ENCODE measurements at regions not wholly inside any gene's neighbourhood (a gene's known extent, or its start where the extent isn't known, plus 50 kb on each side); places are given as distances from the start of the nearest gene placed in this dataset.

GRCh38 chr6:48826901-48827701 is 636.0 kb downstream of the MMUT start:
- TF ChIP-seq EZH2phosphoT487 (IDR thresholded peaks at IDR 0.05; ENCODE audit: insufficient read depth, low read depth) (no peak), EZH2 (IDR thresholded peaks at IDR 0.05; ENCODE audit: insufficient read depth, poor library complexity, severe bottlenecking) (no peak)

Measured in GM23248 (cell line).